HG03095 (cell line): ENCODE measurements at regions not wholly inside any gene's neighbourhood (a gene's known extent, or its start where the extent isn't known, plus 50 kb on each side); places are given as distances from the start of the nearest gene placed in this dataset.

ENCODE experiments used
- ATAC-seq: cut with Tn5 transposase; IDR thresholded peaks from one replicate; pipeline ENCODE4 v1.9.1; 2021; ENCODE audit warnings: moderate library complexity; ENCODE audit not compliant: unreplicated experiment

DNA sequence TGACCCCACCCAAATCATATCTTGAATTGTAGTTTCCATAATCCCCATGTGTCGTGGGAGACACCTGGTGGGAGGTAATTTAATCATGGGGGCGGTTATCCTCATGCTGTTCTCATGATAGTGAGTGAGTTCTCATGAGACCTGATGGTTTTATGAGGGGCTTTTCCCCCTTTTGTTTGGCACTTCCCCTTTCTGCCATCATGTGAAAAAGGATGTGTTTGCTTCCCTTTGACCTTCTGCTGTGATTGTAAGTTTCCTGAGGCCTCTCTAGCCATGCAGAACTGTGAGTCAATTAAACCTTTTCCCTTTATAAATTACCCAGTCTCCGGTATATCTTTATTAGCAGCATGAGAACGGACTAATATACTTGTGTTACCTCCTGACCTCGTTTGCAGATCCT is 156.6 kb upstream of the MTNR1B start:
- no peak for ATAC-seq

DNA sequence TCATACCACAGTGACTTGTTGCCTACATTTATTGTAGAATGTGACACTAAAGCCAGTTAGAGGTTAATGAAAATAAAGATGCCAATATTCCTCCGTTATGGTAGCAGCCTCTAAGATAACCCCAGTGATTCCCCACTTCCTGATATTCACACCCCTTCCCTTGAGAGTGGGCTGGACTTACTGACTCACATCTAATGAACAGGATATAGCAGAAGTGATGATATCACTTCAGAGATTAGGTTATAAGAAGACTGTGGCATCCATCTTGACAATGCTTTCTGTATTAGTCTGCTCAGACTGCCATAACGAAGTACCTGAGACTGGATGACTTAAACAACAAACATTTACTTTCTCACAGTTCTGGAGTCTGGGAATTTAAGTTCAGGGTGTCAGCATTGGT is 149.6 kb upstream of the MTNR1B start:
- no peak for ATAC-seq

DNA sequence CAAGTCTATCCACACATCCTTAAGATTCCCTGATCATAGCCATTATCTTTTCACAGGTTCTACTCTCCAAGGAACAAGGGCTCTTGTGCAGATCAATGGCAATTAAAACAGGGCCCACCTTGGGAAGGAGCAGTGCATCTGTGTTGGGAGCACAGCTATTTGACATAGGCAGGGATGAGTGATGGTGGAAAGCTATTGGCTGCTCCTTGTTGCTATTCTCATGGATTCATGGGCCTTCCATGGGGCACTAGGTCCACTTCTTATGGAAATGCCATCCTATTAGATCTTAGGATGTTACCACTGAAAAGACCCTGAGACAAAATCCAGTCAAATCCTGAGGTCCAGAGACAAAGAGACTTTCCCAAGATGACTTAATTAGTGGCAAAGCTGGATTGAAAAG is 148.6 kb upstream of the MTNR1B start:
- no peak for ATAC-seq

DNA sequence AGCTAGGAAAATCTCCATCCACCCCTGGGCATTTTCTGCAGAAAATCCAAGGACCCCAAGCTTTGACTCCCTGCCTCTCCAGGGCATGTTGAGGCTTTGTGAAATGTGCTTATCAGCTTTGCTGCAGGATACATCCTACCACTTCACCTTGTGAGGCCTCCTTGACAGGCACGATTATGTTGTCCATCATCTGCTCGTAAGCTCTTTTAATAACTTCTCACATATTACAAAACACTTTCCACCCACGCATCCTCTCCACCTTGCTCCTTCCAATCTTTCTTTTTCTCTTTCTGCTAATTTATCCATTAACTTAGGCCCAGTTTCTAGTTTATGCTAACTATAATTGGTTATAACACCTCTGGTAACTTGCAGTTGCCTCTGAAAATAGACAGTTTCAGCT is 147.0 kb upstream of the MTNR1B start:
- no peak for ATAC-seq

DNA sequence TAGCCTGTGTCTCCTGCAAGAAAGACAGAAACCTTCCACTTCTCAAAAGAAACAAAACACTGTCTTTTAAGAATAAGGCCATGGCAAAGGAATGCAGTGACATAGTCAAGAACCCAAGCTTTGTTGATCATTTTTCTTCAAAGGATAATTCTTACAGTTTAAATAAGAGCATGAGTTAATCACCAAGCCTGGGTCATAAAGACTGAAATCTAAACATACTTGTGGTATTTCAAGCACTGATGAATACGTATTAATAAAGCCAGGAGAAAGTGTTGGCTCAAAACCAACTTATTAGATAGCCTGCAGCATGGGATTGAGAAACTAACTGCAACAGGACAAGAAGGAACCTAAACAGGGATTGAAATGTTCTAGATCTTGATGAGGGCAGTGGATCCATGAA is 143.3 kb upstream of the MTNR1B start:
- no peak for ATAC-seq

DNA sequence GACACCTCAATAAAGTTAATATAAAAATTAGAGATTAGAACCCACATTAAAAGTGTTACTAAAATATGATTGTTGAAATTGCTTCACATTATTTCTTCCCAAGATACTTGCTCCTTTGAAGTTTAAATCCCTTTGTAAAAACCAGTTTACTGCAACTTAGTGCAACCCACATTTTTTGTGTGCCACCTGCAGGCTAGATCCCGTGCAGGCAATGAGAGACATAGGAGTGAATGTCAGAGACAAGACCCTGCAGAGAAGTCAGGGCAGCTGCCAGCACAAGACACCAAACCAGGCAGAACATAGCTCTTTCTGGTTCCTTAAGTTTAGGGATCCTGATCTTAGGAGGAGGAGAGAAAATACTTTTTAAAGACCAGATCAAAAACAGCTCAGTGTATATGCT is 142.8 kb upstream of the MTNR1B start:
- no peak for ATAC-seq

DNA sequence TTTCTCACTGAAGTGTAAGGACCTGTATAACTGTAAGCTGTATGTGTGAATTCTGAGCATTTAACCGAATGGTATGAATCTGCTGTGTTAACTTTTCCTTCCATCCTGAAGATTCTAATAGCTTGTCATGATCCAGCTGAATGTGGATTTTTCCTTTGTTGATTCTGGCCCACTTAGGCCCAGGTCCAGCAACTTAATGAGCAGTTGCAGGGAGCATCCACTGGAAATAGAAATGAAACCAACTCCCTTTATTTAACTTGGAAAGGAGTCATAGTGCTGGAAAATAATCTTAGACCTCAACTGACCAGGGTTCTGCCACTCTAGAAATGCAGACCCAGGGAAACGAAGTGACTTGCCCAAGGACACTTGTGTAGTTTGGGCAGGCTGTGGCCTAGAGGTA is 142.3 kb upstream of the MTNR1B start:
- ATAC-seq = no peak

DNA sequence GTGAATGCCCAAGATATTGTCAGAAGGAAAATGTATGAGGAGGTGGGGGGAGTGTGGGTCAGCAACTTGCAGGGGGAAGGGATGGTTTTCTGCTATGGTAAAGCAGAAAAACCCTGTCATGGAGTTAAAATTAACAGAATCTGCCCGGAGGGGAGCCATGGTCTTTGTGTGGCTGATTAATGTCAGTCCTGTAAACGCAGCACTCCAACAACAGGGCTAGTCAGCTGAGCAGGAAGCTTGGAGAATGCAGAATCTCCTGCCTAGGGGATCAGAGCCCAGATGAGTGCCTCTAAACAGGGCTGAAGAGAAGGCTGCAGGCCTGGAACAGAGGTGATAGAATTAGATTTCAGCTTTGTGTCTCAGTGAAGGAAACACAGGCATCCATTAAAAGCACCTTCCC is 140.9 kb upstream of the MTNR1B start:
- no peak for ATAC-seq

DNA sequence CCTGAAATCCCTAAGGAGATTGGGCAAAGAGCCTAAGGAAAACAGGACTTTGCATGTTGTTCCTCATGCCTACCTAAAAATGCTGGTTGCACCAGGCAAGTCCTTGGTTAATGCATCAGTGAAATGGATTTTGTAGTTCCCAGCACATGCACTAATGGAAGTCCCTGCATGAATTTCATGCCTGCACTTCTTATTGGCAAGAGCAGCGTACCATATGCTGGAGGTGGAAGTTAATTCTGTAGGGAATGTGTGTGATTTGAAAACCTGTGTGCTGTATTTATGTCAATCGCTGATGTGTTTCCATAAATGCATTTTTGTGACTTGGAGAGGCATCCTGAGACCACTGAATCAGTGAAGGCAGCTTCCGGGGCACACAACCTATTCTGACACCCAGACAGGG is 140.3 kb upstream of the MTNR1B start:
- ATAC-seq = no peak

DNA sequence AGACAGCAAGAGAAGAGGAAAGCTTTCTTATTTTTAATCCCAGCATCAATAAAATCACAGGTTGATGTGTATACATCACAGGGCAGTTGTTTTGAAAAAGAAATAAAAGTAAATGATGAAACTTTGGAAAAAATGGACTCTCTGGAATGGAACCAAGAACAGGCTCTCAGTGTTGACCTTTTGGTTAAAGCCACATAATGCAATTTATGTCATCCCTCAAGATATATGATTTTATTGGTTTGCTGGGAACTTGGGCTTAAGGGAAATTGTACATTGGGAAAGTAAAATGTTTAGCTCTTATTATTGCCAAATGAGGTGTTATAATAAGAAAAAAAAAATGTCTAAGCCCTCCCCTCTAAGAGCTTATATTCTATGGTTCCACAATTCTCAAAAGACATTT is 139.8 kb upstream of the MTNR1B start:
- no peak for ATAC-seq

DNA sequence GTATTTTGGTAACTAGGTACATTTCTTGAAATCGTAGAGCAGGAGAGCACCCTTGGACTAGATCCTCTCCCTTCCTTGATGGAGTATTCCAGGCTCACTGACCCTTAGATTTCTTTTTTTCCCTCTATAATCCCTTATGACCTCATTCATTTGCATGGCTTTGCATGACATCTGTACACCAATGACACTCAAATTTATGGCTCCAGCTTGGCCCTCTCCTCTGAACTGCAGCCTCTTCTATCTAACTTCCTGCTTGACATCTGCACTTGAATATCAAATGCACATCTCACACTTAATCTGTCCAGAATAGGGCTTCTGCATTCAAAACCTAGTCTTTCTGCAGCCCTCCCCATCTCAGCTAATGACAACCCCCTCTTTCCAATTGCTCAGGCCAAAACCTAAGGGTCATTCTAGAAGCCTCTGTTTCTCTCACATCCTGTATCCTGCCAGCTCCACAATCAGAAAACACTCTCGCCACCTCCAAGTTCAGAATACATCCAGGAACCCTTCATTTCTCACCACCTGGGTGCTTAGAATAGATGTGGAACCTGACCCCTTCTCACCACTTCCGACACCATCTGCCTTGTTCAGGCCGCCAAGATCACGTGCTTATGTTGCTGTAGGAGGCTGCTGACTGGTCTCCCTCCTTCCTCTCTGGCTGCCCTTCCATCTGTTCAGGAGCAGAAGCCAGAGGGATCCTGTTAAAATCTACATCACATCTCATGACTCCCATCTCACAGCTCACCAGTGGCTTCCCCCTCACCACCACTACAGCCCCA is 138.9 kb upstream of the MTNR1B start:
- ATAC-seq = no peak

DNA sequence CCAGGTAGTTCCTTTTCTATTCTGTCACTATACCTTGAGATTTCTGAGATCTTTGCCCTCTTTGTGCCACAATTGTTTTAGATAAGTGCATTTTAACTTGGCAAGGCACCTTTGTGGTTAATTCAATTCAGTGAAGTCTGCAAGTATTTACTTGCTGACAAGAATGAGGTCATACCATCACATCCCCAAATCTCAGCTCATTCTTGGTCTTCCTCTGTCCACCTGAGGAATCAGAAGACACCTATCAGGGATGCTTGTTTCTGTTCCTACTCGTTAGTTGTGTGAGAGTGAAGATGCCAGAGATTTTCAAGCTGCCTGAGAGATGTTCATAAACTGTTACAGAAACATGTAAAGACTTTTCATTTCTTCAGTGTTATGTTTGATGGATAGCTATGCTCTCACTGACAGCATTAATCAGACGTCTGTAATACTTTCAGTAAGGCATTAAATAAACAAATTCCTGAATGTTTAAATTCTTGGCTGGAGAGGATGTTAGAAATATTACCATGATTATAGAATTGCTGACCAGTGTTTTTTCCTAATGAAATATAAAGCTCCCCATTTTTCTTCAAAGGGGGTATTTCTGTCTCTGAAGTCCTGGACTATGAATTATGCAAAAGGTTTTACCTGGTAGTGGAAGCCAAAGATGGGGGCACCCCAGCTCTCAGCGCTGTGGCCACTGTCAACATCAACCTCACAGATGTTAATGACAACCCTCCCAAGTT is 135.0 kb upstream of the MTNR1B start:
- ATAC-seq = no peak

DNA sequence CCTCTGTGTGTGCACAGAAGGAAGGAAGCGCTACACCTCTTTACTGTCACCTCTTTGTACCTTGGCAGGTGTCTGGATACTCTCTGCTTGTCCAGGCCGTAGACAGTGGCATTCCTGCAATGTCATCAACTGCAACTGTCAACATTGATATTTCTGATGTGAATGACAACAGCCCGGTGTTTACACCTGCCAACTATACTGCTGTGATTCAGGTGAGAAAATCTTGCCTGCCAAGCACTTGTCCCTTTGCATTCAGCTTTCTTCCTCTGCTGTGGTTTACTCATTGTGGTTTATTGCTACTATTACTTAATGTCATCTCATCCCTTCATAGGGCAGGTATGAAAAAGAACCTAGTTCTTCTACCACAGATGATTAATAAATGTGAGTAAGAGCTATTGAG is 131.9 kb upstream of the MTNR1B start:
- no peak for ATAC-seq

DNA sequence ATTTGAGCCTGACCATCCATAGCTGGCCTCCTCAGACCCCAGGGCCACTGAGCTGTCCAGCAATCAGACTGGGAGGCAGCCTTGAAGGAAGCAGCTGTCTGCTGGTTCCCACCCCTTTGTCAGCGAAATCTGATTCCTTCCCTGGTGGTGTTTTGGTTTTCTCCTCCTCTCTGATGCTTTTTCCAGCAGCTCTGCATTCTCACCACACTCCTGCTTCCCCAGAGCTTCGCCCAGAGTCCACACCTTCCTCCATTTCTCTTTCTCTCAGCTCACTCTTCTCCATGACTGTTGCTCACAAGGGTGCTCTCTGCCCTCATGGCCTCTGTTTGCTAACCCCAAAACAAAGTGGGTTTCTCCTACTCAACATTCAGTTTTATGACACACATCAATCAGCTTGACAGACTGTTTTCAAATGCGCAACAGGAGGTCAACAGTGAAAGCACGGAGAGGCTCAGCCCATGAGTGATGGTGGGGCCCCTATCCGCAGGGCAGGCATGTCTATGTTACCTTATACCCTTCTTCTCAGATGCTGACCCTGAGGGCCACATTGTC is 130.6 kb upstream of the MTNR1B start:
- no peak for ATAC-seq

DNA sequence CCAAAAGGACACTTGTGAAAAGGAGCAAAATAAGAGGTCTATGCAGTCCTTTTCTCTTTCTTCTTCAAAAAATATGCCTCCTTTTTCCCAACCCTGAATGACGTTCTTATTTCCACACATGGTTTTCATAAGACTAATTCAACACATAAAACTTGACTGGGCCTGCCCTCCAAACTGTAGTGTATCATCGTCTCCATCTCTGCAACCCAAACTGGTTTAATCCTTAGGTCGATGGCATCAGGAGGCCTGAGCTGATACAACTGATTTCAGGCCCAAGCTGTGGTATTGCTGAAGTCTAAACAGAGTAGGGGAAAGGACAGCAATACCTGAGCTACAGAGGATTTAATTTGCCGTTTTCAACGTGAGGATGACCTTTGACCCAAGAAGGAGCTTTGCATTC is 130.0 kb upstream of the MTNR1B start:
- ATAC-seq = no peak

DNA sequence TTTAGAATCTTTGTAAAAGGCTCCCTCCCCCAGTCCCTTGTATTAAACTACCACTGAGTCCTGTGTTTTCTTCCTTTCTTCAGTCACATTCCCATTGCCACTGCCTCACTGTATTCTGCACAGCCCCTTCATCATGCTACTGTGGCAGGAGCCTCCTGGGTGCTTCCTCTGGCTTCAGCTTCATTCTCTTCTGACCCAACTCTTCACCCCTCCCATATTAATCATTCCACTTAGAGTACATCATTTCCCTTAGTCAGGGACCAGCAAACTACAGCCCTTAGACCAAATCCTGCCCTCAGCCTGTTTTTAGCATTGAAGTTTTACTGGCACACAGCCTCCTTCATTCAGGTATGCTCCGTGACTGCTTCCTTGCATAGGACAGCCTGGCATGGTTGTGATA is 127.7 kb upstream of the MTNR1B start:
- no peak for ATAC-seq

DNA sequence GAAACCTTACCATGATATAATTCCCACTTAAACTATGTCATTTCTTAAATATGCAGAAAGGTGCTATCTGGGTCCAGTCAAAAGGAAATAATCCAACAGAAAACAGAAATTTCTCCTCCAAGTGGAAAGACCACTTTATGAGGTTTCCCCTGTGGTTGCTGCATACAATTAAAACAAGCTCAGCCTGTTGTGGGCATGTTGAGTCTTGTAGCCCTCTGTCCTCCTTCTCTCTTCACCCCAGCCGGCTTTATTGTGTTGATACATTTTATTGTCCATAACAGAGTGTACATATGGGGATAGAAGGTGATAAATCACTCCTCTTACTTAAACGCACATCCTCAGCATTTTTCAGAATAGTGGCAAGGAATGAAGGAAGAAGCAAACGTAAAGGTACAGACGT is 126.0 kb upstream of the MTNR1B start:
- ATAC-seq = no peak

DNA sequence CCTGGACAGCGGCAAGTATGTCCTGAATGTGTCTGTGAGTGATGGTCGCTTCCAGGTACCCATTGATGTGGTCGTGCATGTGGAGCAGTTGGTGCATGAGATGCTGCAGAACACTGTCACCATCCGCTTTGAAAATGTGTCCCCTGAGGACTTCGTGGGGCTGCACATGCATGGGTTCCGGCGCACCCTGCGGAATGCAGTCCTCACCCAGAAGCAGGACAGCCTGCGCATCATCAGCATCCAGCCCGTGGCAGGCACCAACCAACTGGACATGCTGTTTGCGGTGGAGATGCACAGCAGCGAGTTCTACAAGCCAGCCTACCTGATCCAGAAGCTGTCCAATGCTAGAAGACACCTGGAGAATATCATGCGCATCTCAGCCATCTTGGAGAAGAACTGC is 125.3 kb upstream of the MTNR1B start:
- no peak for ATAC-seq

DNA sequence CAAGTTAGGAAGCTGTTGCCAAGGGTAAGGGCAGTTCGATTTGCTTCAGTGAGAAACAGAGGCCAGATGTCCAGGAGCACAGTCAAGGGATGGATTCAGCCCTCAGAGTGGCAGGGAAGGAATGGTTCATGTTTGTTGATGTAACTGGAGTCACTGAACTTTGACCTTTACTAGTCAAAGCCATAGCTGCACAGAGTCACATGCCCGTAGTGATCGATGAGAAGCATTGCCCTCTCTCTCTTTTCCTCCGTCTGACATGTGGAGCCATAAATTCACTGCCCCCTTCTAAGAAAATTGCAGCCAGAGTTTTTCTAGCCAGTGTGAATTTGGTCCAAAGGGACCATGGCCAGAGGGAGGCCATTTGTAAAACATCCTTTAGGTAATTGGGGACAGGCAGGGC is 124.1 kb upstream of the MTNR1B start:
- no peak for ATAC-seq

DNA sequence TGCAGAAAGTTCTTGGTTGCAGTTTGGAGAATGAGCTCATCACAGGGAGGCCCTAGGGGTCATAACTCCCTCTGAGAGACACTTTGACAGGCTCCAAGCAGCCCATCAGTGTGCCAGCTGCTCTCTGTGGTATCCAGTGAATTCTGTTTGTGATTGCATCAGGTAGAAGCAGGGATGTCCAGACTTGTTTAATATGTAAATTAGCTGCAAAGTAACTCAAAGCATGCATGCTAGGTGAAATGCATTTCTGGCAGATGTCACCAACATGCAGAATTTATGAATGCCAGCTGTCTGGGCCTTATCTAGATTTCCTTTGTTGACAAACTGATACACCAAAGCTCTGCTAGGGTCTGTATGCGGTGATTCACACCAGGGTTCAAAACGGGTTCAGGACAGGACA is 123.6 kb upstream of the MTNR1B start:
- ATAC-seq = no peak

DNA sequence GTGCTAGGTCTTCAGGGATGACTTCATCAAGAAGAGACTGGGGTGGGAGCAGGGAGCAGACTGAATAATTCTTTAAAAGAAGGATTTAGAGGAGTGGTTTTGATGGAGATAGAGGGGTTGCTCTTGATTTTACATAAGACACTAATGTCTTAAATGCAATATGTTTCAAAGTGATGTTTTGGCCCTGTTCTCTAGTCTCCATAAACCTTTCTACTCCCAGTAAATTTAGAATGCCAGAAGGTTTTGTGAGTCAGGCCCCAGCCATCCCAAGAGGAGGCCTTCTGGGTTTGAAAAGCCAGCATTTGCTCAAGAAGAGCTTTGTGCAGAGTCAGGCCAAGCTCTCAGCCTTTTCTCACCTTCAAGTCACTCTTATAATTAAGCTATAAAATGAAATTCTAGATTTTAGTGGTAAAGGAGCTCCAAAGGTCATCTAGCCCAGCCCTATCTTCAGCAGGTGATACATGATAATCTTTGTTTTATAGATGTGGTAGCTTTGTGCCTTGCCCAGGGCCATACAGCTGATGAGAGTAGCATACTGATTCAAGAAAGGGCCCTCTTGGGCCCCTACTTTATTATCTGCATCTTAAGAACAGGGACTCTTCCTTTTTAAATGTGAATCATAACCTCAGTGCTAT is 122.8 kb upstream of the MTNR1B start:
- no peak for ATAC-seq

DNA sequence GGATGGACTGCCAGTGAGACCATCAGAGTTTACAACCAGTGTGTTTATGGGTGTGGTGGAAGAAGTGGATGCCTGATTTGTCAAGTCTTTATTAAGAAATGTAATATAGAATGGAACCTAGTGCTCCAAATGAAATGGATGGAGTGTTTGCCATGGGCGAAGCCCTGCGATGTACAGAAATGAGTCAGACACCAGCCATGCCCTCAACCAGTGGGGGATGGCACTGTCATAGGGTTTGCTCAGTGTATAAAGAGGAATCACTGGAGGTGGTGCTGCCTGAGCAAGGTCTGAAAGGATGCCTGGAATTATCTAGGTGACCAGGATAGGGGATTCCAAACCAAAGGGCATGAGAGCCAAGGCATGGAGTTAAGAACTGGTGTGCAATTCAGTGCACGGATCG is 120.9 kb upstream of the MTNR1B start:
- ATAC-seq = no peak
